ENCODE measurements at regions not wholly inside any gene's neighbourhood (a gene's known extent, or its start where the extent isn't known, plus 50 kb on each side); places are given as distances from the start of the nearest gene placed in this dataset.

GRCh38 chr18:75896865-75897264, 469.4 kb upstream of the SMIM21 start:
- Histone ChIP-seq H3K27me3 (replicated peaks; ENCODE audit: insufficient read depth) (no peaks in the 10 kb centered on the region), H3K36me3 (no peaks in the 10 kb centered on the region), H3K4me3 (no peak overlapping the region), H3K27ac (no peak overlapping the region), H3K9me3 (no peaks in the 10 kb centered on the region), H3K4me1 (ENCODE audit: control insufficient read depth in 1 of 2, low read depth in 2 of 2) (no peaks in the 10 kb centered on the region)
- DNase-seq (ENCODE audit: low spot score) (no peak), ATAC-seq (ENCODE audit: insufficient number of reproducible peaks, low FRiP score, low read depth) (no peak)
- TF ChIP-seq, protein P1, sequence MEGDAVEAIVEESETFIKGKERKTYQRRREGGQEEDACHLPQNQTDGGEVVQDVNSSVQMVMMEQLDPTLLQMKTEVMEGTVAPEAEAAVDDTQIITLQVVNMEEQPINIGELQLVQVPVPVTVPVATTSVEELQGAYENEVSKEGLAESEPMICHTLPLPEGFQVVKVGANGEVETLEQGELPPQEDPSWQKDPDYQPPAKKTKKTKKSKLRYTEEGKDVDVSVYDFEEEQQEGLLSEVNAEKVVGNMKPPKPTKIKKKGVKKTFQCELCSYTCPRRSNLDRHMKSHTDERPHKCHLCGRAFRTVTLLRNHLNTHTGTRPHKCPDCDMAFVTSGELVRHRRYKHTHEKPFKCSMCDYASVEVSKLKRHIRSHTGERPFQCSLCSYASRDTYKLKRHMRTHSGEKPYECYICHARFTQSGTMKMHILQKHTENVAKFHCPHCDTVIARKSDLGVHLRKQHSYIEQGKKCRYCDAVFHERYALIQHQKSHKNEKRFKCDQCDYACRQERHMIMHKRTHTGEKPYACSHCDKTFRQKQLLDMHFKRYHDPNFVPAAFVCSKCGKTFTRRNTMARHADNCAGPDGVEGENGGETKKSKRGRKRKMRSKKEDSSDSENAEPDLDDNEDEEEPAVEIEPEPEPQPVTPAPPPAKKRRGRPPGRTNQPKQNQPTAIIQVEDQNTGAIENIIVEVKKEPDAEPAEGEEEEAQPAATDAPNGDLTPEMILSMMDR (IDR thresholded peaks at IDR 0.05) = no peak

DNA sequence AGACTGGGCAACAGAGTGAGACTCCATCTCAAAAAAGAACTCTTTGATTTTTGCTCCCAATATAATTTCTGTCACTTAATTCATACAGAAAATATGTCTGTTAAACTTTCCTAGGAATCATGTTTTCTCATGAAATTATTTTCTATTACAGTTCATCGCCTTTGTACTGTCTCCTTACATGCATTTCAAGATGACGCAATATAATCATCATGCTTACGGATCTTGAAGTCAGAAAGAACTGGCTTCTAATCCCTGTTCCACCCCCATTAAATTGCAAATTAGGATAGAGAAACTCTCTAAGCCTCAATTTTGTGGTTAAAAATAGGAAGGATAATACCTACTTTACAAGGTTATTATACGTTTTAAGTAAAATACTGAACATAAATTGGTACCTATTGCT, 467.6 kb upstream of the SMIM21 start:
- TF ChIP-seq, protein P1 (IDR thresholded peaks at IDR 0.05) = no peak
- no peak for ATAC-seq (ENCODE audit: insufficient number of reproducible peaks, low FRiP score, low read depth)

DNA sequence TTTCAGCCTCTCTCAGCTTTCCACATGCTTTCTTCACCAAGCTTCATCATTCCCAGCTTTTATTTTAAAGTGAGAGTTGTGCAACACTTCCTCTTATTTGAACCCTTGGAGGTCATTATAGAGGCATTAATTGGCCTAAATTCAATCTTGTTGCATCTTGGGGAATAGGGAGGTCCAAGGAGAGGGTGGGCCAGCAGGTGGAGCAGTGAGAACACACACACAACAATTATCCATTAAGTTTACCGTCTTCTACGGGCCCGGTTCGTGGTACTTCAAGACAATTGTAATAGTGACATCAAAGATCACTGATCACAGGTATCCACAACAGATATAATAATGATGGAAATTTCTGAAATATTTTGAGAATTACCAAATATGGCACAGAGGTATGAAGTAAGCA, 457.2 kb upstream of the SMIM21 start:
- Histone ChIP-seq H3K36me3 (no peaks in the 10 kb centered on the region), H3K27ac (no peak overlapping the region), H3K4me3 (no peak overlapping the region), H3K9me3 (no peaks in the 10 kb centered on the region), H3K27me3 (replicated peaks; ENCODE audit: insufficient read depth) (no peaks in the 10 kb centered on the region), H3K4me1 (ENCODE audit: control insufficient read depth in 1 of 2, low read depth in 2 of 2) (no peaks in the 10 kb centered on the region)
- DNase-seq (ENCODE audit: low spot score) (no peak), ATAC-seq (ENCODE audit: insufficient number of reproducible peaks, low FRiP score, low read depth) (no peak)
- TF ChIP-seq, protein P1 (IDR thresholded peaks at IDR 0.05) = no peak

More for the DNA sequence above, 467.6 kb upstream of the SMIM21 start:
- H3K9me3 ChIP-seq = no peaks in the 10 kb centered on the region
- H3K36me3 ChIP-seq = no peaks in the 10 kb centered on the region
- no peak overlapping the region for H3K27ac ChIP-seq
- H3K4me3 ChIP-seq = no peak overlapping the region
- DNase-seq (ENCODE audit: low spot score) = no peak
- no peaks in the 10 kb centered on the region for H3K27me3 ChIP-seq (replicated peaks; ENCODE audit: insufficient read depth)
- no peaks in the 10 kb centered on the region for H3K4me1 ChIP-seq (ENCODE audit: control insufficient read depth in 1 of 2, low read depth in 2 of 2)

DNA sequence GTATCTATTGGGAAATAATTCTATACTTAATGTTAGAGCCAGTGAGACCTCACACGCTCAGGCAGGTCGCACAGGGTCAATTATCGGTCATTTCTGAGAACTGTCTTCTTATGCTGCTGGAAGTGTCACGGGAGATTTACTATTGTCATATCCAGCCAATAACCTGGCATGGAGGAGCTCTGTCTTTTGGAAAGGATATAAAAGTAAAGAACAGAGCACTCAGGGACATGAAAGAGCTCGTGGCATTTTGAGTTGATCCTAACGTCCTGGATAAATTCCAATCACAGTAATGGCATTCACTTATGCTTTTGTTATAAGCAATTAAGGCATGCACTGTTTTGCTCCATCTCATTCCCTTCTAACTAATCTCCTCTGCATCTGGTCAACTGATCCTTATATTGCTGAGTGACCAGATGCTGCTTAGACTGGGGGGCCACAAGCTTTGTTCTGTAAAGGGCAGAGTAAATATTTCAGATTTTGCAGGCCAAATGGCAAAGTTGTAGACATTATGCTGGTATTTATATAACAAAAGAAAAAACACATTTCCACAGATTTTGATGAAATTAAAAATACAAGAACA, 453.5 kb upstream of the SMIM21 start:
- Histone ChIP-seq H3K27me3 (replicated peaks; ENCODE audit: insufficient read depth) (no peaks in the 10 kb centered on the region), H3K4me3 (no peak overlapping the region), H3K9me3 (peaks cover 6% of the 10 kb centered on the region), H3K4me1 (ENCODE audit: control insufficient read depth in 1 of 2, low read depth in 2 of 2) (no peaks in the 10 kb centered on the region), H3K36me3 (no peaks in the 10 kb centered on the region), H3K27ac (no peak overlapping the region)
- no peak for DNase-seq (ENCODE audit: low spot score)
- TF ChIP-seq, protein P1 (IDR thresholded peaks at IDR 0.05) = no peak
- ATAC-seq (ENCODE audit: insufficient number of reproducible peaks, low FRiP score, low read depth) = no peak

DNA sequence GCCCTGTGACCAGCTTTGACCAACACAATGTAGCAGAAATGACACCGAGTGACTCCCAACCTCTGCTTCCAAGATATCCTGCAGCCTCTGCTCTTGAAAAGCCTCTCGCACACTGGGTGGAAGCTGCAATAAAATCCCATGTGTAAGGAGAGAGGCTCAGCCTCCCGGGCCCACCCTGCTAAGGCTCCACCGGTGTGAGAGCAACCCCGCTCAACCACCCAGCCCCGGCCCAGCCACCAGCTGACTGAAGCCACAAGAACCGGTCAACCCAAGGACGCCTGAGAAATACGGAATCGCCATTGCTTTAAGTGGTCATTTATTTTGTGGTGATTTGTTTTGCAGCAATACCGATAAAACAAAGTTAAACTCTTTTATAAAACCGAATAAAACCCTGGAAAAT, 452.8 kb upstream of the SMIM21 start:
- Histone ChIP-seq H3K36me3 (no peaks in the 10 kb centered on the region), H3K9me3 (peaks cover 6% of the 10 kb centered on the region), H3K27me3 (replicated peaks; ENCODE audit: insufficient read depth) (no peaks in the 10 kb centered on the region), H3K4me3 (no peak overlapping the region), H3K4me1 (ENCODE audit: control insufficient read depth in 1 of 2, low read depth in 2 of 2) (no peaks in the 10 kb centered on the region), H3K27ac (no peak overlapping the region)
- DNase-seq (ENCODE audit: low spot score) (no peak), ATAC-seq (ENCODE audit: insufficient number of reproducible peaks, low FRiP score, low read depth) (no peak)
- TF ChIP-seq, protein P1 (IDR thresholded peaks at IDR 0.05) = no peak

Data from thoracic aorta (tissue), 2 donors.